Hepatocyte (in vitro differentiated cells): ENCODE measurements at regions not wholly inside any gene's neighbourhood (a gene's known extent, or its start where the extent isn't known, plus 50 kb on each side); places are given as distances from the start of the nearest gene placed in this dataset.

ENCODE experiments used
- DNase-seq: peaks from one replicate; pipeline ENCODE4 v3.0.0-alpha.2; 2016; ENCODE audit warnings: low spot score
- H2AFZ ChIP-seq: fragments of 200-600 bp; sonication (generic); 2 replicates; pipeline ENCODE4 v1.6.0; 2016; ENCODE audit warnings: antibody characterized with exemption, mild to moderate bottlenecking
- H3K27ac ChIP-seq: fragments of 200-600 bp; sonication (generic); 2 replicates; pipeline ENCODE4 v1.5.1; 2016; ENCODE audit warnings: mild to moderate bottlenecking
- H3K27me3 ChIP-seq: fragments of 200-600 bp; sonication (generic); 2 replicates; pipeline ENCODE4 v1.6.1; 2016
- H3K36me3 ChIP-seq: fragments of 200-600 bp; sonication (generic); replicated peaks from 2 replicates; pipeline ENCODE4 v1.5.1; 2016; ENCODE audit warnings: low read depth; ENCODE audit not compliant: insufficient read depth
- H3K4me1 ChIP-seq: fragments of 200-600 bp; sonication (generic); 2 replicates; pipeline ENCODE4 v1.5.1; 2016; ENCODE audit warnings: mild to moderate bottlenecking, moderate library complexity; ENCODE audit not compliant: insufficient read depth
- H3K4me2 ChIP-seq: fragments of 200-600 bp; sonication (generic); 2 replicates; pipeline ENCODE4 v1.6.0; 2016
- H3K4me3 ChIP-seq: fragments of 200-600 bp; sonication (generic); 2 replicates; pipeline ENCODE4 v1.5.1; 2016; ENCODE audit warnings: mild to moderate bottlenecking
- H3K79me2 ChIP-seq: fragments of 200-600 bp; sonication (generic); 2 replicates; pipeline ENCODE4 v1.6.0; 2017; ENCODE audit warnings: mild to moderate bottlenecking
- H3K9me2 ChIP-seq: fragments of 200-600 bp; sonication (generic); replicated peaks from 2 replicates; pipeline ENCODE4 v1.6.0; 2017; ENCODE audit warnings: mild to moderate bottlenecking; ENCODE audit not compliant: insufficient read depth
- H3K9me3 ChIP-seq: fragments of 200-600 bp; sonication (generic); 2 replicates; pipeline ENCODE4 v1.5.1; 2016; ENCODE audit warnings: low read depth, mild to moderate bottlenecking
- H4K20me1 ChIP-seq: fragments of 200-600 bp; sonication (generic); 2 replicates; pipeline ENCODE4 v1.6.0; 2016; ENCODE audit warnings: mild to moderate bottlenecking; ENCODE audit not compliant: insufficient read depth, poor library complexity, severe bottlenecking
- EZH2 ChIP-seq: fragments of 200-600 bp; sonication (generic); IDR thresholded peaks from 2 replicates; pipeline ENCODE4 v1.6.1; 2016; ENCODE audit warnings: antibody characterized with exemption, mild to moderate bottlenecking, borderline replicate concordance
- EZH2phosphoT487 ChIP-seq: fragments of 200-600 bp; sonication (generic); IDR thresholded peaks from one replicate; pipeline ENCODE4 v1.6.1; 2018; ENCODE audit warnings: antibody characterized with exemption, mild to moderate bottlenecking, low read depth, moderate library complexity; ENCODE audit not compliant: unreplicated experiment, severe bottlenecking
- WGBS: methylation state at CpG from one replicate; pipeline ENCODE4 v1.1.6; 2016; ENCODE audit warnings: low lambda C conversion rate; ENCODE audit errors: missing lambda C conversion rate; 5-methylcytosine and 5-hydroxymethylcytosine counted together
- TF ChIP-seq, protein P1 (sequence below): fragments of 200-600 bp; sonication (generic); IDR thresholded peaks from 2 replicates; pipeline ENCODE4 v1.5.1; 2016; ENCODE audit warnings: antibody characterized with exemption, mild to moderate bottlenecking; ENCODE audit not compliant: poor library complexity

DNA sequence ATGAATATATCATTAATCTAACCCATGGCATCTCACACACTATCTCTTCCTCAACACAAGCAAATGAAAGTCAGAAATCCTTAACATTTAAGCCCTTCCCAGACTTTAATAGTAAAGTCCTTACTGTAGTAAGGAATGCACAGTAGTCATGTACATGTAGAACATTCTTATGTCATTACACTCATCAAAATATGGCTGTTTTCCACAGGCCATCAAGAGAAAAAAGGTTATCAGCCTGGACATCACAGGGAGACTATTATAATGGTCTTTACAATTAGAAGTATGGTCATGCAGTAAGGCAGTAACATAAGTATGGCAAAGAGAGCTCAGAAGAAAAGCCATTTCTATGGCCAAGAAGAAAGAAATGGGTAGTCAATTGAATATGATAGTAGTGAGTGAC lies 121.2 kb downstream of the SLC6A15 start:
- H4K20me1 ChIP-seq: no peaks in the 10 kb centered on the region
- TF ChIP-seq, protein P1, sequence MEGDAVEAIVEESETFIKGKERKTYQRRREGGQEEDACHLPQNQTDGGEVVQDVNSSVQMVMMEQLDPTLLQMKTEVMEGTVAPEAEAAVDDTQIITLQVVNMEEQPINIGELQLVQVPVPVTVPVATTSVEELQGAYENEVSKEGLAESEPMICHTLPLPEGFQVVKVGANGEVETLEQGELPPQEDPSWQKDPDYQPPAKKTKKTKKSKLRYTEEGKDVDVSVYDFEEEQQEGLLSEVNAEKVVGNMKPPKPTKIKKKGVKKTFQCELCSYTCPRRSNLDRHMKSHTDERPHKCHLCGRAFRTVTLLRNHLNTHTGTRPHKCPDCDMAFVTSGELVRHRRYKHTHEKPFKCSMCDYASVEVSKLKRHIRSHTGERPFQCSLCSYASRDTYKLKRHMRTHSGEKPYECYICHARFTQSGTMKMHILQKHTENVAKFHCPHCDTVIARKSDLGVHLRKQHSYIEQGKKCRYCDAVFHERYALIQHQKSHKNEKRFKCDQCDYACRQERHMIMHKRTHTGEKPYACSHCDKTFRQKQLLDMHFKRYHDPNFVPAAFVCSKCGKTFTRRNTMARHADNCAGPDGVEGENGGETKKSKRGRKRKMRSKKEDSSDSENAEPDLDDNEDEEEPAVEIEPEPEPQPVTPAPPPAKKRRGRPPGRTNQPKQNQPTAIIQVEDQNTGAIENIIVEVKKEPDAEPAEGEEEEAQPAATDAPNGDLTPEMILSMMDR: no peak
- TF ChIP-seq EZH2phosphoT487: no peak
- no peak for TF ChIP-seq EZH2
- no peaks in the 10 kb centered on the region for H3K27me3 ChIP-seq
- H3K4me2 ChIP-seq: no peak overlapping the region
- no peak for DNase-seq
- H3K4me3 ChIP-seq: no peak overlapping the region
- no peaks in the 10 kb centered on the region for H3K79me2 ChIP-seq
- no peak overlapping the region for H2AFZ ChIP-seq
- no peak overlapping the region for H3K27ac ChIP-seq
- H3K9me3 ChIP-seq: no peaks in the 10 kb centered on the region
- H3K9me2 ChIP-seq: no peaks in the 10 kb centered on the region
- H3K36me3 ChIP-seq: no peaks in the 10 kb centered on the region
- no peaks in the 10 kb centered on the region for H3K4me1 ChIP-seq

DNA sequence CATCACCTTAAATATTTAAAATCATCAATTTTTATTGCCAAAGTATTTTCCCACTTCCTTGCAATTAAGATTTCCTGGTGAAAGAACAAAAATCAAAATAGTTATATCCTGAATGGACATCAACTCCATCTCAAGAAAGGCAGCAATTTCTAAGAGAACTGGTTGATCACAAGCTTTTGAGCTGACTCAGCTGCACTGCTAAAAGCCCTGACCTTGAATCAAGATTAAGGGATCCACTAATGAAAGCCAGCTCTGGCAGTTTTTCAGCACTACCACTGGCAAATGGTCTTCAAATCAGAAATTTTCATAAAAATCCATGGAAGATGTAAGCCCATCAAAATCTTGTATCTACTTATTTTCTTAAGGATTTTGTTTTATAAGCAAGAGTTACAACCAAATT lies 123.4 kb downstream of the SLC6A15 start:
- Histone ChIP-seq H3K27me3 (no peaks in the 10 kb centered on the region), H3K79me2 (no peaks in the 10 kb centered on the region), H3K9me3 (no peaks in the 10 kb centered on the region), H3K4me3 (no peak overlapping the region), H3K4me1 (no peaks in the 10 kb centered on the region), H3K4me2 (no peak overlapping the region), H4K20me1 (no peaks in the 10 kb centered on the region), H3K27ac (no peak overlapping the region), H3K36me3 (no peaks in the 10 kb centered on the region), H3K9me2 (no peaks in the 10 kb centered on the region), H2AFZ (no peak overlapping the region)
- no peak for DNase-seq
- no peak for TF ChIP-seq EZH2phosphoT487
- TF ChIP-seq, protein P1: no peak
- no peak for TF ChIP-seq EZH2

DNA sequence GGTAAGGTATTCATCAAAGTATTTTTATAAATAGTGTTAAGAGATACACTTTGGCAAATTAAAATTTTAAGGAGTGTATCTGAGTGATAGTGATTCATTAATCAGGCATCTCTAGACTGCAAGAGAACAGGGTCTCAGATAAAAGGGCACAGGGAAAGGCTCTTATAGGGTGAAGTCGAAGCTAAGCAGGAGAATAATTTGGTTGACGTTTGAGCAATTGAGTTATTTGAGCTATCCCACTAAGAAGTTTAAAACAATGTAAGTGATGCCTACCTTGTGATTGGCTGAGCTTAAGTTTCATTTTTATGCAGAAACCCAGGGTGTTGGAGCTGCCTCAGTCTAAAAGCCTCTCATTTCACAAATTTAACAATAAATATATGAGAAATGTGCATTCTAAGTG lies 125.3 kb downstream of the SLC6A15 start:
- no peak for DNase-seq
- H3K9me3 ChIP-seq: no peaks in the 10 kb centered on the region
- TF ChIP-seq, protein P1: no peak
- TF ChIP-seq EZH2phosphoT487 (no peak), EZH2 (no peak)
- H3K36me3 ChIP-seq: no peaks in the 10 kb centered on the region
- H4K20me1 ChIP-seq: no peaks in the 10 kb centered on the region
- H3K27ac ChIP-seq: no peak overlapping the region
- no peaks in the 10 kb centered on the region for H3K79me2 ChIP-seq
- H3K4me2 ChIP-seq: no peak overlapping the region
- no peaks in the 10 kb centered on the region for H3K27me3 ChIP-seq
- no peak overlapping the region for H3K4me3 ChIP-seq
- H3K4me1 ChIP-seq: no peaks in the 10 kb centered on the region
- no peaks in the 10 kb centered on the region for H3K9me2 ChIP-seq
- H2AFZ ChIP-seq: no peak overlapping the region
- 65% methylated on average over 2 of the region's 2 CpGs for WGBS

DNA sequence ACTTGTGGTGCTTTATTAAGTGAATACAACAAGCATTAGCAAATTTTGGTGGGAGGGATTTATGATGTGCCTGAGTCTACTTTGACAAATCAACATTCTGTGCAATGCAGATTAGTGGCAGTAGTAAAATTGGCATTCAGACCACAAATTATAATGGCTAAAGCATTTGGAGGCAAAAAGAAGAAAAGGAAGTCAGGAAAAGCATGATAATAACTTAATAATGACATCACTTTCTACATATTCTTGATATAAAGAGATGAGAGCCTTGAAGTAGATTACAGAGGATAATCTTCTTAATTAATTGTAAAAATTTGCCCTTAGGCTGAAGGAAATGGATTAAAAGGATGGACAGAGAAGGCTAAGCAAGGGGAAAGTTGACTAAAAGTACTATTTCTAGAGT lies 126.0 kb downstream of the SLC6A15 start:
- Histone ChIP-seq H3K4me1 (no peaks in the 10 kb centered on the region), H4K20me1 (no peaks in the 10 kb centered on the region), H3K9me3 (no peaks in the 10 kb centered on the region), H3K4me2 (no peak overlapping the region), H3K79me2 (no peaks in the 10 kb centered on the region), H3K27ac (no peak overlapping the region), H3K27me3 (no peaks in the 10 kb centered on the region), H3K4me3 (no peak overlapping the region), H3K9me2 (no peaks in the 10 kb centered on the region), H3K36me3 (no peaks in the 10 kb centered on the region), H2AFZ (no peak overlapping the region)
- DNase-seq: no peak
- TF ChIP-seq, protein P1: no peak
- TF ChIP-seq EZH2phosphoT487: no peak
- TF ChIP-seq EZH2: no peak
